Fibroblast of lung (primary cell): ENCODE measurements at regions not wholly inside any gene's neighbourhood (a gene's known extent, or its start where the extent isn't known, plus 50 kb on each side); places are given as distances from the start of the nearest gene placed in this dataset.

Experiments
- EZH2 ChIP-seq: IDR thresholded peaks from 2 replicates; pipeline ENCODE4 v1.5.1; 2012; ENCODE audit warnings: low read length, control low read depth, mild to moderate bottlenecking; ENCODE audit errors: missing control alignments
- TF ChIP-seq, protein P1 (sequence below), 2 donors: IDR thresholded peaks in 1 of 2; conservative IDR thresholded peaks in 1 of 2; 1 replicate in 1 of 2; 2 replicates in 1 of 2; pipeline ENCODE4 v1.5.1; 2011 to 2012; ENCODE audit warnings: low read length in 2 of 2, control low read depth in 1 of 2, inconsistent platforms in 1 of 2, low read depth in 1 of 2, mild to moderate bottlenecking in 1 of 2

DNA sequence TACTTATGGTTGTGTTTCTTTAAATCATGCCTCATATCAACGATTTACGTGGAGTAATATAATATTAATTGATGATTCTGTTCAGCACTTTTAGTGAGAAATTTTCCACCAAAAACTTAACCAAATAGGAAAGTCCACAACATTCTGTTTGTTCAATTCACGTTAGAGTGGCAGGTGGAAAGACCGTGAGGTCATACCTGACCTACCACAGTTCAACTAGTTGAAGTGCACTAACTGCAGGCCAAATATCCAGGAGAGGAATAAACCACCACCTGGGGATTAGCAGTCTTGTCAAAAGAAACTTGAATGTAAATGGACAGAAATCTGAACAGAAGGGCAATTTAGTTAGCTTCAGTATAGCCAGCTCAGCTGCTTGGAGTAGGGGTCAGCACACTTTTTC, 577.7 kb downstream of the KIF4B start:
- TF ChIP-seq, protein P1, sequence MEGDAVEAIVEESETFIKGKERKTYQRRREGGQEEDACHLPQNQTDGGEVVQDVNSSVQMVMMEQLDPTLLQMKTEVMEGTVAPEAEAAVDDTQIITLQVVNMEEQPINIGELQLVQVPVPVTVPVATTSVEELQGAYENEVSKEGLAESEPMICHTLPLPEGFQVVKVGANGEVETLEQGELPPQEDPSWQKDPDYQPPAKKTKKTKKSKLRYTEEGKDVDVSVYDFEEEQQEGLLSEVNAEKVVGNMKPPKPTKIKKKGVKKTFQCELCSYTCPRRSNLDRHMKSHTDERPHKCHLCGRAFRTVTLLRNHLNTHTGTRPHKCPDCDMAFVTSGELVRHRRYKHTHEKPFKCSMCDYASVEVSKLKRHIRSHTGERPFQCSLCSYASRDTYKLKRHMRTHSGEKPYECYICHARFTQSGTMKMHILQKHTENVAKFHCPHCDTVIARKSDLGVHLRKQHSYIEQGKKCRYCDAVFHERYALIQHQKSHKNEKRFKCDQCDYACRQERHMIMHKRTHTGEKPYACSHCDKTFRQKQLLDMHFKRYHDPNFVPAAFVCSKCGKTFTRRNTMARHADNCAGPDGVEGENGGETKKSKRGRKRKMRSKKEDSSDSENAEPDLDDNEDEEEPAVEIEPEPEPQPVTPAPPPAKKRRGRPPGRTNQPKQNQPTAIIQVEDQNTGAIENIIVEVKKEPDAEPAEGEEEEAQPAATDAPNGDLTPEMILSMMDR (conservative IDR thresholded peaks at IDR 0.05 in 1 of 2, IDR thresholded peaks at IDR 0.05 in 1 of 2; ENCODE audit: low read depth in 1 of 2, low read length in 2 of 2) = no peak
- no peak for TF ChIP-seq EZH2
